NCI-H524 (cell line): ENCODE measurements at regions not wholly inside any gene's neighbourhood (a gene's known extent, or its start where the extent isn't known, plus 50 kb on each side); places are given as distances from the start of the nearest gene placed in this dataset.

Experiments used
- DNase-seq, 2 experiments: peaks; one replicate each; lab custom pipeline; 2025; lab: John Stamatoyannopoulos, UW

GRCh38 chr4:3382251-3382650 lies 59.5 kb upstream of the HGFAC start:
- DNase-seq, result no peak

DNA sequence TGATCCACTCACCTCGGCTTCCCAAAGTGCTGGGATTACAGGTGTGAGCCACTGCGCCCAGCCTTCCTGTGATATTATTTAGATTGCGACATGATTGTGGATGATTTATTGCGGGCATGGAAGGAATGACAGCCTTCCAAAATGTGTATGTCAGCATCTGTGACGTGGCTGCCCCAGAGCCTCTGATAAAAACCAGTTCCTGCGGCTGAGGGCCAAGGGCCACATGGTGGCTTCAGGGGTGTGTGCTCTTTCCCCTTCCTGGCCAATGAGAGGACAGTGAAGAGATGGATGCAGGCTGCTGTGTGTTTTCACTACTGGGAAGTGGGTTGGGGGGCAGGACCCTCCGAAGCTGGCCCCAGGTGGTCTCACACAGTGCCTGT lies 57.4 kb upstream of the HGFAC start:
- no peak for DNase-seq

DNA sequence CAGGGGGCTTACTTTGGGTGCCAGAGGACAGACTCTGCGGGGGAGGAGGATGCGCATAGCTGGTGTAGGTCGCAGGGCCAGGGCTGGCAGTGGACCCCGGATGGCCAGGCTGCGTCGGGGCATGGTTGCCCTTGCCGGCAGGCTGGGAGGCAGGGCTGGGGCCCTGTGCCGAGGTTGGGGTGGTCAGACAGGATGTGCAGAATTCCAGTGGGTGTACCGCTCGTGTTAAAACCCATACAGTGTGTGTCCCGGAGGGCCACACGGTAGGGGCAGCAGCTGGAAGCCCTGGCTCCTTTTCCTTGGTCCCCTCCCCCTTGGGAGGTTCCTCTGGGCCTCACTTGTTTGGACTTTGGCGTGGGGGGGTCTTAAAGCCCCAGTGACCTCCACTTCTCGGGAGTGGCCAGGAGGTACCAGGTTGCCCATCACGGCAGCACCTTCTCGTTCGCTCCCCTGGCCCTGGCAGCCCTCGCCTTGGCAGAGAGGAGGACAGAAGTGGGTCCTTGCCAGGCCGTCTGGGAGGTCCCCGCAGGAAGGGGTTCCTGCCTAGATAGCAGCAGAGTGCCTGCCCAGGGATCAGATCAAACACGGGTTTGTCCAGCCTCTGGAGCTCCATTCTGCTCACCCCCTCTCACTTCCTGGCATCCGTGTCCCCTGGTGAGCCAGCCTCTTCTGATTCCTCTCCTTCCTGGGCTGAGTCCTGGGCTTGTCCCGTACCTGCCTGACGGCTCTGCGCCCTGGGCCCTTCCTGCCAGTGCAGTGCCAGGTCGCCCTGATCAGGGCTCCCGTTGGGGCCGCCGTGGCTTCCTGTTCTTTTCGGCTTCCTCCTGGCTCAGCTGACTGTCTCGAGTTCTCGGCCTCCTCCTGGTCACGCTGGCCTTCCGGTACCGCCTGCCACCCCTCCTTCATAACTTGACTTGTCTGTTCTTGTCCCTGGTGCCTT lies 56.7 kb upstream of the HGFAC start:
- DNase-seq, result no peak

- no peak for DNase-seq
Observed at GRCh38 chr4:3385711-3386420, 55.9 kb upstream of the HGFAC start.

DNA sequence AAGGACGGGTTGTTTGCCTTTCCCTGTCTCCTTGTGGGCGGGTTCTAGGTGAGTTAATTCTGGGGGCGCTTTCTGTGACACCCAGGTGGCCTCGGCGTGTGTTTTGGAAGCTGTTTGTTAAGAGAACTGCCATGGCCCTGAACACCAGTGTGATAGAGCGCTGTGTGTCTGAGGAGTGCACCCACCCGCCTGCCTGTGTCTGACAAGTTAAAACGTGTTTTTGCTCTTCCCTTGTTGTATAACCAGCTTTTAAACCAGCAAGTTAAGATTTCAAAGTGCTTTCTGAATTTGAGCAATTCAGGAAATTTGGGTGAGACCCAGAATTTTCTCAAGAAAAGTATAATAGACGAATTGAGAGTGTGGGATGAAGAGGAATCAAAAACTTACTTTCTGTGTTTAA lies 55.2 kb upstream of the HGFAC start:
- no peak for DNase-seq

DNA sequence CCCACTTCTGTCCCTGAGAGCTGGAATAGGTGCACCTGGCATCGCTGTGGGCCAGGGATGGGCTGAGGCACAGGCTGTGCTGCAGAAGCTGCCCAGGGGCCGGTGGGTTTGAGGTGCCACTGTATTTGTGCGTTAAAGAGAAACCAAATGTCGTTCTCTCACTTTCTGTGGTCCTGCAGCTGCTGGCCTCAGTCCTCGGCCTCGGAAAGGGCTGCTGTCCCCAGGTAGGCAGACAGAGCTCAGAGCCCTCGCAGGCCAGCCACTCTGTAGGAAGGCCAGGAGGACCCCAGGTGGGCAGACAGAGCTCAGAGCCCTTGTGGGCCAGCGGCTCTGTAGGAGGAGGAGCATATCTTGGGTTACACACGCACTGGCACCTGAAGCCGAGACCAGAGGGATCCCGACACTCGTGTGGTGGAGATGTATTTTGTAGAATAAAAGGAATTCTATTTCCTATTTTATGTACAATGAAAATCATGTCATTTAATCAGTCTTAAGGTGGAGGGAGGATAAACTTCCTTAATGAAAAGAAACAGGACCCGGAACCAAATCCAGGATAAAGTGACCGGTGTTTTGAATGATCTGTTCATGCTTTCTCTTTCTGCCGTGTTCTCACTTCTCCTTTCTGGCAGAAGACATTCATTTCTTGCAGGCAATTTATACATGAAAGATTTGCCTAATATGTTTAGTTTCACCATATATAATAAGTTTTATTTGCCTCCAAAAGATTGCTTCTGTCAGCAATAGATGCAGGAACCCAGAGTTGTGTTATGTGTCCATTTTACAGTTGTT lies 54.4 kb upstream of the HGFAC start:
- no peak for DNase-seq

DNA sequence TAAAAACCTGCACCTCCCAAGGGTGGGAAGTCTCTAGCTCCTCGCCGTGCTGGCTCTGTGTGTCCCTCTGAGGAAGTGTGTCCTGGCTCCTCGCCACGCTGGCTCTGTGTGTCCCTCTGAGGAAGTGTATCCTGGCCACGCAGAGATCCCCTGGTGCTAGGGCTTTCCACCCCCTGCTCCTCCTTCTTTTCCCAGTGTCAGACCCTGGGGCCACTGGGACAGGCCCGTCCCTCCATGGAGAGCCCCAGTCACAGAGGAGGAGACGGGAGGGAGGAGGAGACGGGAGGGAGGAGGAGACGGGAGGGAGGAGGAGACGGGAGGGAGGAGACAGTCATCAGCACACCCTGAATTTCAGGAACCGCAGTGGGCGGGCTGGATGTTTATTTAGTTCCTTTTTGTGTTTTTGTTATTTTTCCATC lies 53.8 kb upstream of the HGFAC start:
- DNase-seq, result no peak

GRCh38 chr4:3388471-3389232 lies 53.1 kb upstream of the HGFAC start:
- no peak for DNase-seq

- no peak for DNase-seq
Observed at GRCh38 chr4:3389233-3390215, 52.2 kb upstream of the HGFAC start.

DNA sequence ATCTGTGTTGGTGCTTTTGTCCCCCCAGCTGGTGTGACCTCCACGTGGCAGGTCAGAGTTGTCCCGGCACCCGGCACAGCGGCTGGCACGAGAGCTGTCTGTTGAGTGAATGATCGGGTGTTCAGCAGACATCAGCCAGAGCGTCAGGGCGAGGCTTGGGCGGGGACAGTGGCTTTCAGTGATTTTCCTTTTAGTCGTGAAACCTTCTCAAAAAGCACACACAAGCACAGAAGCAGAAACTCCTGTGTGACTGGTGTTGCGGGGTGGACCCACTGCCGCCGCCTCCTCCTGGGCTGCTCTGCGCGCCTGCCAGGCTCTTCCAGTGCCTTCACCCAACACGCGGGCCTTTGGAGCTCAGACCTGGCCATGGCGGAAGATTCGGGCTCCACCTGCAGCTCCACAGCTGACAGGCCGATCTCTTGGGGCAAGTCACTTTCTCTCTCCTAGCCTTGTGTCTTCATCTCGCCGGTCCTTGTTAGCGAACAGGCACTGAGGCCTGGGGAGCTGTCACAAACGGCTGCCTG lies 51.4 kb upstream of the HGFAC start:
- DNase-seq, result no peak

GRCh38 chr4:3391422-3391821 lies 50.3 kb upstream of the HGFAC start:
- DNase-seq, result no peak
